Thoracic aorta (tissue), 2 donors: ENCODE measurements at regions not wholly inside any gene's neighbourhood (a gene's known extent, or its start where the extent isn't known, plus 50 kb on each side); places are given as distances from the start of the nearest gene placed in this dataset.

Source experiments
- ATAC-seq: fragments of 150-250 bp; one replicate; pipeline ENCODE4 v1.8.0; 2017; ENCODE audit warnings: low read depth; ENCODE audit not compliant: insufficient number of reproducible peaks, low FRiP score
- DNase-seq: peaks from one replicate; pipeline ENCODE4 v3.0.0-alpha.2; 2020; ENCODE audit warnings: low spot score
- H3K27ac ChIP-seq, 2 donors: fragments of 200-600 bp; sonication (generic); 1 replicate in 1 of 2; 2 replicates in 1 of 2; pipeline ENCODE4 v1.5.1; 2016; ENCODE audit warnings: mild to moderate bottlenecking in 2 of 2, moderate library complexity in 2 of 2
- H3K27me3 ChIP-seq: fragments of 200-600 bp; sonication (generic); replicated peaks from 2 replicates; pipeline ENCODE4 v1.6.0; 2016; ENCODE audit warnings: mild to moderate bottlenecking; ENCODE audit not compliant: insufficient read depth
- H3K36me3 ChIP-seq: fragments of 200-600 bp; sonication (generic); one replicate; pipeline ENCODE4 v1.5.1; 2016
- H3K4me1 ChIP-seq, 2 donors: fragments of 200-600 bp; sonication (generic); 1 replicate in 1 of 2; 2 replicates in 1 of 2; pipeline versions ENCODE4 v1.5.1 to v1.6.0; 2016; ENCODE audit warnings: low read depth in 2 of 2, mild to moderate bottlenecking in 1 of 2; ENCODE audit not compliant: control insufficient read depth in 1 of 2
- H3K4me3 ChIP-seq: fragments of 200-600 bp; sonication (generic); 2 replicates; pipeline ENCODE4 v1.5.1; 2016; ENCODE audit warnings: mild to moderate bottlenecking
- H3K9me3 ChIP-seq: fragments of 200-600 bp; sonication (generic); 2 replicates; pipeline ENCODE4 v1.5.1; 2016
- CTCF ChIP-seq: fragments of 200-600 bp; sonication (generic); IDR thresholded peaks from one replicate; pipeline ENCODE4 v1.5.1; 2019; ENCODE audit warnings: antibody characterized with exemption

DNA sequence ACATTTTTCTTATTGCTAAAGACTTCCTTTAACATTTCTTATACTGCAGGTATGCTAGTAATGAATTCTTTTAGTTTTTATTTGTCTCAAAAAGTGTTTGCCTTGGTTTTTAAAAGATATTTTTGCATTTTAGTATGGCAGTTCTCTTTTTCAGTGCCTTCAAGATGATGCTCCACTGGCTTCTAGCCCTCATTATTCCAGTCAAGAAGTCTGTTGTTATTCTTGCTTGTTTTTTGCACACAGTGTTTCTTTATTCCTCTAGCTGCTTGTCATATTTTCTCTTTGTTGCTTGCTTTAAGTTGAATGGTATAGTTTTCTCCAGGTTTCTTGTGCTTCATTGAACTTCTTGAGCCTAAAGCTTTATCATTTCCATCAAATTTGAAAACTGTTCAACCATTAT, 158.0 kb upstream of the SPHKAP start:
- no peaks in the 10 kb centered on the region for H3K36me3 ChIP-seq
- H3K27me3 ChIP-seq, result no peaks in the 10 kb centered on the region
- no peaks in the 10 kb centered on the region for H3K4me1 ChIP-seq
- no peaks in the 10 kb centered on the region for H3K9me3 ChIP-seq
- TF ChIP-seq CTCF, result no peak
- ATAC-seq (no peak), DNase-seq (no peak)
- no peak overlapping the region for H3K4me3 ChIP-seq
- no peak overlapping the region for H3K27ac ChIP-seq

- ATAC-seq (no peak), DNase-seq (no peak)
- H3K27me3 ChIP-seq, result no peaks in the 10 kb centered on the region
- no peak overlapping the region for H3K4me3 ChIP-seq
- H3K4me1 ChIP-seq, result no peaks in the 10 kb centered on the region
- no peaks in the 10 kb centered on the region for H3K36me3 ChIP-seq
- TF ChIP-seq CTCF, result no peak
- no peaks in the 10 kb centered on the region for H3K9me3 ChIP-seq
- H3K27ac ChIP-seq, result no peak overlapping the region
These were observed 152.7 kb upstream of the SPHKAP start for GRCh38 chr2:228334180-228334579.

DNA sequence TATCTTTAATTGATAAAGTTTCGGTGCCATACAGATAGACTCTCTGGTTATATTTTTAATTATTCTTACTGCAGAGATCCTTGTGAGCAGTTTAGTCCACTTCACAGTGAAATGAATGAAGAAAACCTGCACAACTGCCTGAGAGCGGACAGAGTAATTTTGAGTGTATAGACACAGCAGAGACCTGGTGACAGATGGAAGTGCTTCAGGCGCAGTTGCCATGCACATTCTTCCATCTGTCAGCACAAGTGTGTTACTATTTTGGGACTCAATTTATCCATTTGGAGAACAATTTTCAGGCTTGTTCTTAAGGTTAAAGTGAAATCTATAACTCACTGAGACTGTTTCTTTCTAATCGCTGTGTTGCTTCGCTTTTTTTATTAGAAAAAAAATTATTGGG, 147.8 kb upstream of the SPHKAP start:
- no peaks in the 10 kb centered on the region for H3K9me3 ChIP-seq
- no peaks in the 10 kb centered on the region for H3K4me1 ChIP-seq
- DNase-seq (no peak), ATAC-seq (no peak)
- H3K27ac ChIP-seq, result no peak overlapping the region
- H3K27me3 ChIP-seq, result no peaks in the 10 kb centered on the region
- TF ChIP-seq CTCF, result no peak
- H3K36me3 ChIP-seq, result no peaks in the 10 kb centered on the region
- no peak overlapping the region for H3K4me3 ChIP-seq

- Histone ChIP-seq H3K27me3 (no peaks in the 10 kb centered on the region), H3K36me3 (no peaks in the 10 kb centered on the region), H3K4me3 (no peak overlapping the region), H3K27ac (no peak overlapping the region), H3K4me1 (no peaks in the 10 kb centered on the region), H3K9me3 (no peaks in the 10 kb centered on the region)
- no peak for TF ChIP-seq CTCF
- ATAC-seq, result no peak
- no peak for DNase-seq
These were observed 139.5 kb upstream of the SPHKAP start for GRCh38 chr2:228321015-228321414.

DNA sequence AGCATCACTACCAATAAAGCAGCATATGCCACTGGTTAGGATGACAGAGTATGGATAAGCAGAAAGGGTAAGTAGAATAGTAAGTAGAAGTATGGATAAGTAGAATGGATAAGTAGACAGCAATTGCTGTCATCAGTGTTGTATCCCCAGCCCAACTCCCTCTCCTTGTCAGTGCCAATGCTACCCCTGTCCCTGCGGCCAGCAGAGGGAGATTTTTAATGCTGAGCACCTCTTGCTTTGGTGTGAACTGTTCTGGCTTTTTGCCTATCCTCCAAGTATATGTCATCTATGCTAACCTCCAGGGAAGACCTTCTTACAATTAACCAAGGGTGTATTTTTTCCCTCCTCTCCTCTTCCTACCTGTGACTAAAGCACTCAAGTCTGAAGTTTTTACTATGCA, 136.7 kb upstream of the SPHKAP start:
- no peak for ATAC-seq

More for the DNA sequence above, 136.7 kb upstream of the SPHKAP start:
- no peak for DNase-seq
- H3K9me3 ChIP-seq, result no peaks in the 10 kb centered on the region
- no peaks in the 10 kb centered on the region for H3K36me3 ChIP-seq
- TF ChIP-seq CTCF, result no peak
- no peaks in the 10 kb centered on the region for H3K4me1 ChIP-seq
- no peak overlapping the region for H3K4me3 ChIP-seq
- H3K27me3 ChIP-seq, result no peaks in the 10 kb centered on the region
- H3K27ac ChIP-seq, result no peak overlapping the region
